ENCODE measurements at regions not wholly inside any gene's neighbourhood (a gene's known extent, or its start where the extent isn't known, plus 50 kb on each side); places are given as distances from the start of the nearest gene placed in this dataset.

DNA sequence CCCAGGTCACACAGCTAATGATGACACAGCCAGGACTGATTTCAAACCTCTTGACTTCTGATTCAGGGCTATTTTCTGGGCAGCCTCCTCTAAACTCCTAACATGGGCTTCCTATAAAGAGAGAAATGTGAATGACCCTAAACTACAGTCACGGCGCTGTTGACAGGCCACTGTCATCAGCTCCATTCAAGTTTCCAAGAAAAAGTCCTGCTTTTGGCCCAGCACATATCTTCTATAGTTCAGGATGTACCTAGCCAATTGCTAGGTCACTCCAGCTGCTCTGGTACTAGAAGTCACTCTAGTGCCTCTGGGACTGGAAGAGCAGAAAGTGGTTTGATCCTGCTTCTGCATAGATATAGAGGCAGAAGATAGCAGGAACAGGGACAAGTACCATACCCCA is 64.9 kb upstream of the TARS1 start:
- TF ChIP-seq POLR2AphosphoS5 (IDR thresholded peaks at IDR 0.05; ENCODE audit: low read depth, low read length) (no peak), TAF1 (IDR thresholded peaks at IDR 0.05; ENCODE audit: borderline replicate concordance, low read depth, low read length) (no peak)
